ENCODE measurements at regions not wholly inside any gene's neighbourhood (a gene's known extent, or its start where the extent isn't known, plus 50 kb on each side); places are given as distances from the start of the nearest gene placed in this dataset.
A peak's percentile ranks its signal among the peaks of the same experiment; 100 is the strongest.

DNA sequence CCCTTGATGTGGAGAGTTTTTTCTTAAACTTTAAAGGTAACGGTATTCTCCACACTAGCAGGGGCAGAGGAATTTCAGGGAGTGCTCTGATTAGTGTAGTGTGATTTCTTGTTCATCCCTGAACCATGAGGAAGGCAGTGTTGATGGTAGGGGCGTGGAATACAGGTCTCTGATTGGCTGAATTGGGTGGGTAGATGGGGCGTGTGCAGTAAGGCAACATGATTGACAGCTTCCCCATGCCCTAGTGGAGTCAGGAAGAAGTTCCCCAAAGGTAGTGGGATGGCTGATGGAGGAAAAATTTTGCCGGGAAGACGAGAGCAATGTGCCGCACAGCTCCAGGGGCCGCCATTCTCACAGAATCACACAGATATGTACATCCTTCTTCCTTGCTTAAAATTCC, 97.4 kb upstream of the SALL4 start:
- no peak overlapping the region for H3K4me3 ChIP-seq (ENCODE audit: low read depth in 2 of 2, low read length in 2 of 2)
- ATAC-seq (no peak), DNase-seq (ENCODE audit: low read depth, low spot score) (no peak)
- no peaks in the 10 kb centered on the region for H3K9me3 ChIP-seq (ENCODE audit: control insufficient read depth, insufficient read depth, low read depth, low read length)
- no peaks in the 10 kb centered on the region for H3K36me3 ChIP-seq (ENCODE audit: control insufficient read depth, insufficient read depth, low read length)
- POLR2A ChIA-PET: no interaction called here
- no peak overlapping the region for H3K27ac ChIP-seq (ENCODE audit: low read length)
- H3K27me3 ChIP-seq (ENCODE audit: control insufficient read depth, insufficient read depth, low read length): no peaks in the 10 kb centered on the region
- TF ChIP-seq TCF7L2 (IDR thresholded peaks at IDR 0.05; ENCODE audit: low read depth, low read length): no peak
- in situ Hi-C loops (cut with HindIII; ENCODE audit: low pct_unique_long_range_greater_than_20kb, low sequenced_read_pairs) (no loop called here), intact Hi-C loops (cut with micrococcal nuclease; ENCODE audit: unreplicated experiment) (no loop called here)
- CTCF ChIA-PET: no interaction called here
- H3K4me1 ChIP-seq (ENCODE audit: control insufficient read depth, insufficient read depth, low read length): no peaks in the 10 kb centered on the region
- no TSS peak for BruUV-seq (replicated peaks)

DNA sequence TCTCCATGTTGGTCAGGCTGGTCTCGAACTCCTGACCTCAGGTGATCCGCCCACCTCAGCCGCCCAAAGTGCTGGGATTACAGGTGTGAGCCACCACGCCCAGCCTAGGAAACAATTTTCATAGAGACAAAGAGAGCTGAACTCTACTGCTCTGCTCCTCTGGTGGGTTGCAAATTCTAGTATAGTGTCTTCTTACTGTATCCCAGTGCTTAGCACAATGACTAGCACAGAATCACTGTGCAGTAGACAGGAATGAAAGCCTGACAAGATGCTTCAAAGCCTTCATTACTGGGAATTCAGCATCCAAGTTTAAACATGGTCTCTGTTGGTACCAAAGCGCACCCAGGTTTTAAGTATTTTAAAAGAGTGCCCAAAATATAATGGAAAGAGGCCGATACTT, 96.5 kb upstream of the SALL4 start:
- H3K4me1 ChIP-seq (ENCODE audit: control insufficient read depth, insufficient read depth, low read length): peaks cover 5% of the 10 kb centered on the region
- in situ Hi-C loops (cut with HindIII; ENCODE audit: low pct_unique_long_range_greater_than_20kb, low sequenced_read_pairs): no loop called here
- no TSS peak for BruUV-seq (replicated peaks)
- H3K9me3 ChIP-seq (ENCODE audit: control insufficient read depth, insufficient read depth, low read depth, low read length): no peaks in the 10 kb centered on the region
- TF ChIP-seq, protein P1, sequence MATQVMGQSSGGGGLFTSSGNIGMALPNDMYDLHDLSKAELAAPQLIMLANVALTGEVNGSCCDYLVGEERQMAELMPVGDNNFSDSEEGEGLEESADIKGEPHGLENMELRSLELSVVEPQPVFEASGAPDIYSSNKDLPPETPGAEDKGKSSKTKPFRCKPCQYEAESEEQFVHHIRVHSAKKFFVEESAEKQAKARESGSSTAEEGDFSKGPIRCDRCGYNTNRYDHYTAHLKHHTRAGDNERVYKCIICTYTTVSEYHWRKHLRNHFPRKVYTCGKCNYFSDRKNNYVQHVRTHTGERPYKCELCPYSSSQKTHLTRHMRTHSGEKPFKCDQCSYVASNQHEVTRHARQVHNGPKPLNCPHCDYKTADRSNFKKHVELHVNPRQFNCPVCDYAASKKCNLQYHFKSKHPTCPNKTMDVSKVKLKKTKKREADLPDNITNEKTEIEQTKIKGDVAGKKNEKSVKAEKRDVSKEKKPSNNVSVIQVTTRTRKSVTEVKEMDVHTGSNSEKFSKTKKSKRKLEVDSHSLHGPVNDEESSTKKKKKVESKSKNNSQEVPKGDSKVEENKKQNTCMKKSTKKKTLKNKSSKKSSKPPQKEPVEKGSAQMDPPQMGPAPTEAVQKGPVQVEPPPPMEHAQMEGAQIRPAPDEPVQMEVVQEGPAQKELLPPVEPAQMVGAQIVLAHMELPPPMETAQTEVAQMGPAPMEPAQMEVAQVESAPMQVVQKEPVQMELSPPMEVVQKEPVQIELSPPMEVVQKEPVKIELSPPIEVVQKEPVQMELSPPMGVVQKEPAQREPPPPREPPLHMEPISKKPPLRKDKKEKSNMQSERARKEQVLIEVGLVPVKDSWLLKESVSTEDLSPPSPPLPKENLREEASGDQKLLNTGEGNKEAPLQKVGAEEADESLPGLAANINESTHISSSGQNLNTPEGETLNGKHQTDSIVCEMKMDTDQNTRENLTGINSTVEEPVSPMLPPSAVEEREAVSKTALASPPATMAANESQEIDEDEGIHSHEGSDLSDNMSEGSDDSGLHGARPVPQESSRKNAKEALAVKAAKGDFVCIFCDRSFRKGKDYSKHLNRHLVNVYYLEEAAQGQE (IDR thresholded peaks at IDR 0.05; ENCODE audit: insufficient read depth in 1 of 2, low read depth in 2 of 2, low read length in 1 of 2): no peak
- no peak for TF ChIP-seq TCF7L2 (IDR thresholded peaks at IDR 0.05; ENCODE audit: low read depth, low read length)
- TF ChIP-seq SIN3A (IDR thresholded peaks at IDR 0.05; ENCODE audit: borderline replicate concordance, insufficient read depth, low read depth, low read length): no peak
- no peak for TF ChIP-seq POLR2AphosphoS5 (IDR thresholded peaks at IDR 0.05; ENCODE audit: low read depth, low read length)
- TF ChIP-seq, protein P2, sequence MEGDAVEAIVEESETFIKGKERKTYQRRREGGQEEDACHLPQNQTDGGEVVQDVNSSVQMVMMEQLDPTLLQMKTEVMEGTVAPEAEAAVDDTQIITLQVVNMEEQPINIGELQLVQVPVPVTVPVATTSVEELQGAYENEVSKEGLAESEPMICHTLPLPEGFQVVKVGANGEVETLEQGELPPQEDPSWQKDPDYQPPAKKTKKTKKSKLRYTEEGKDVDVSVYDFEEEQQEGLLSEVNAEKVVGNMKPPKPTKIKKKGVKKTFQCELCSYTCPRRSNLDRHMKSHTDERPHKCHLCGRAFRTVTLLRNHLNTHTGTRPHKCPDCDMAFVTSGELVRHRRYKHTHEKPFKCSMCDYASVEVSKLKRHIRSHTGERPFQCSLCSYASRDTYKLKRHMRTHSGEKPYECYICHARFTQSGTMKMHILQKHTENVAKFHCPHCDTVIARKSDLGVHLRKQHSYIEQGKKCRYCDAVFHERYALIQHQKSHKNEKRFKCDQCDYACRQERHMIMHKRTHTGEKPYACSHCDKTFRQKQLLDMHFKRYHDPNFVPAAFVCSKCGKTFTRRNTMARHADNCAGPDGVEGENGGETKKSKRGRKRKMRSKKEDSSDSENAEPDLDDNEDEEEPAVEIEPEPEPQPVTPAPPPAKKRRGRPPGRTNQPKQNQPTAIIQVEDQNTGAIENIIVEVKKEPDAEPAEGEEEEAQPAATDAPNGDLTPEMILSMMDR (IDR thresholded peaks at IDR 0.05): no peak
- POLR2A ChIA-PET: no interaction called here
- no peak overlapping the region for H3K27ac ChIP-seq (ENCODE audit: low read length)
- H3K36me3 ChIP-seq (ENCODE audit: control insufficient read depth, insufficient read depth, low read length): no peaks in the 10 kb centered on the region
- ATAC-seq (no peak), DNase-seq (ENCODE audit: low read depth, low spot score) (no peak)
- intact Hi-C loops (cut with micrococcal nuclease; ENCODE audit: unreplicated experiment): no loop called here
- no peak overlapping the region for H3K4me3 ChIP-seq (ENCODE audit: low read depth in 2 of 2, low read length in 2 of 2)
- CTCF ChIA-PET: no interaction called here
- no peaks in the 10 kb centered on the region for H3K27me3 ChIP-seq (ENCODE audit: control insufficient read depth, insufficient read depth, low read length)

DNA sequence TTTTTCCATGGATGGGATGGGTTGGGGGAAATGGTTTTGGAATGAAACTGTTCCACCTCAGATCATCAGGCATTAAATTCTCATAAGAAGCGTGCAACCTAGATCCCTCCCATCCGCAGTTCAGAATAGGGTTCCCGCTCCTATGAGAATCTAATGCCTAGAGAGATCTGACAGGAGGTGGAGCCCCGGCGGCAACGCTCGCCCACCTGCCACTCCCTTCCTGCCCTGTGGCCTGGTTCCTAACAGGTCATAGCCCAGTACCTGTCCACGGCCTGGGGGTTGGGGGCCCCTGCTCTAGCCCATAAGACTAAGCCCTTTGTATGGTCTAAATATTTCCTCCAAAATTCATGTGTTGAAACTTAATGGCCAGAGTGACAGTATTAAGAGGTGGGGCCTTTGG, 92.3 kb upstream of the SALL4 start:
- intact Hi-C loops (cut with micrococcal nuclease; ENCODE audit: unreplicated experiment): no loop called here
- ChIA-PET POLR2A (no interaction called here), CTCF (interaction anchor here (1.0 kb wide), 1 partner anchor 194 kb away, joined by 4 read pairs; no protein-coding TSS in a partner anchor)
- DNase-seq (ENCODE audit: low read depth, low spot score) (no peak), ATAC-seq (no peak)
- Histone ChIP-seq H3K9me3 (ENCODE audit: control insufficient read depth, insufficient read depth, low read depth, low read length) (no peaks in the 10 kb centered on the region), H3K27me3 (ENCODE audit: control insufficient read depth, insufficient read depth, low read length) (no peaks in the 10 kb centered on the region), H3K27ac (ENCODE audit: low read length) (peak overlapping the region; percentile 51; the same call in 1 of the 2 replicates), H3K36me3 (ENCODE audit: control insufficient read depth, insufficient read depth, low read length) (no peaks in the 10 kb centered on the region), H3K4me3 (ENCODE audit: low read depth in 2 of 2, low read length in 2 of 2) (no peak overlapping the region), H3K4me1 (ENCODE audit: control insufficient read depth, insufficient read depth, low read length) (peaks cover 5% of the 10 kb centered on the region)
- in situ Hi-C loops (cut with HindIII; ENCODE audit: low pct_unique_long_range_greater_than_20kb, low sequenced_read_pairs): no loop called here
- no TSS peak for BruUV-seq (replicated peaks)
- TF ChIP-seq, protein P2 (IDR thresholded peaks at IDR 0.05): no peak
- TF ChIP-seq SIN3A (IDR thresholded peaks at IDR 0.05; ENCODE audit: borderline replicate concordance, insufficient read depth, low read depth, low read length): no peak
- TF ChIP-seq, protein P1 (IDR thresholded peaks at IDR 0.05; ENCODE audit: insufficient read depth in 1 of 2, low read depth in 2 of 2, low read length in 1 of 2): no peak
- no peak for TF ChIP-seq TCF7L2 (IDR thresholded peaks at IDR 0.05; ENCODE audit: low read depth, low read length)
- TF ChIP-seq POLR2AphosphoS5 (IDR thresholded peaks at IDR 0.05; ENCODE audit: low read depth, low read length): no peak
